HCT116 (cell line): ENCODE measurements at regions not wholly inside any gene's neighbourhood (a gene's known extent, or its start where the extent isn't known, plus 50 kb on each side); places are given as distances from the start of the nearest gene placed in this dataset.
"Not testable (repeated sequence)": the region's sequence is repeated elsewhere in the genome, so short reads cannot be mapped to it uniquely, and the experiment has no call there.

Experiments
- ATAC-seq: fragments of 200-7000 bp; cut with Tn5 transposase; 2 replicates; pipeline ENCODE4 v1.9.1; 2020; ENCODE audit warnings: mild to moderate bottlenecking, moderate library complexity
- BruUV-seq: library from RNA; stranded (reverse); fragments of 400-500 nt; replicated peaks from 2 replicates; lab custom pipeline; 2021; lab: Mats Ljungman, UMichigan
- CTCF ChIA-PET: fragments of 300-600 bp; sonication (Branson Sonifier 250); formaldehyde crosslinking; loops from one replicate; lab custom pipeline; 2021; ENCODE audit warnings: antibody characterized with exemption; lab: Charles Lee
- POLR2A ChIA-PET: fragments of 300-600, 350-600 bp; sonication (Branson Sonifier 250); formaldehyde crosslinking; loops from one replicate; lab custom pipeline; 2021; ENCODE audit warnings: antibody characterized with exemption; lab: Charles Lee
- RAD21 ChIA-PET, 2 experiments: fragments of 300-600 bp; sonication (Branson Sonifier 250); formaldehyde crosslinking; loops; one replicate each; lab custom pipeline; 2023; ENCODE audit warnings: low total read pairs in 2 of 2; ENCODE audit not compliant: uncharacterized antibody in 2 of 2, unreplicated experiment in 2 of 2, low non-redundant PET in 1 of 2; lab: Charles Lee
- DNase-seq: peaks from one replicate; pipeline ENCODE4 v3.0.0-alpha.2; 2010; ENCODE audit warnings: low read depth, low spot score
- H2AFZ ChIP-seq: fragments of 200-600 bp; shearing (Covaris generic), sonication (generic); 2 replicates; pipeline ENCODE4 v1.6.1; 2017; ENCODE audit warnings: low read depth, mixed run types, mixed read lengths, antibody characterized with exemption, low read length; ENCODE audit not compliant: poor library complexity, severe bottlenecking
- H3K27ac ChIP-seq: 2 replicates; pipeline ENCODE4 v1.5.1; 2012; ENCODE audit warnings: low read depth, low read length
- H3K27me3 ChIP-seq: fragments of 200-600 bp; sonication (generic); 2 replicates; pipeline ENCODE4 v1.6.1; 2016; ENCODE audit warnings: mixed run types, low read length, mixed read lengths; ENCODE audit not compliant: insufficient read depth
- H3K36me3 ChIP-seq, 2 experiments: fragments of 200-500 bp in 1 of 2; fragments of 200-600 bp in 1 of 2; sonication (Bioruptor generic) in 1 of 2; sonication (generic) in 1 of 2; 2 replicates each; pipeline versions ENCODE4 v1.5.1 to v1.6.1; 2014 to 2016; ENCODE audit warnings: low read length in 2 of 2, inconsistent platforms in 1 of 2, mixed read lengths in 1 of 2, mixed run types in 1 of 2; ENCODE audit not compliant: insufficient read depth in 2 of 2, control insufficient read depth in 1 of 2
- H3K4me1 ChIP-seq, 2 experiments: fragments of 200-600 bp in 1 of 2; sonication (generic) in 1 of 2; 2 replicates each; pipeline versions ENCODE4 v1.5.1 to v1.6.1; 2012 to 2017; ENCODE audit warnings: low read length in 2 of 2, inconsistent platforms in 1 of 2, mild to moderate bottlenecking in 1 of 2, mixed read lengths in 1 of 2, mixed run types in 1 of 2, moderate library complexity in 1 of 2; ENCODE audit not compliant: insufficient read depth in 2 of 2, control insufficient read depth in 1 of 2
- H3K4me2 ChIP-seq: fragments of 200-600 bp; sonication (generic); 2 replicates; pipeline ENCODE4 v1.6.1; 2017; ENCODE audit warnings: mixed run types, low read length, mixed read lengths
- H3K4me3 ChIP-seq, 2 experiments: fragments of 200-600 bp in 1 of 2; sonication (generic) in 1 of 2; replicated peaks in 1 of 2; 2 replicates each; pipeline ENCODE4 v1.5.1; 2011 to 2016; ENCODE audit warnings: low read length in 2 of 2, control low read depth in 1 of 2, low read depth in 1 of 2, mild to moderate bottlenecking in 1 of 2, mixed read lengths in 1 of 2, mixed run types in 1 of 2
- H3K79me2 ChIP-seq: fragments of 200-600 bp; sonication (generic); 2 replicates; pipeline ENCODE4 v1.6.1; 2017; ENCODE audit warnings: mild to moderate bottlenecking, mixed run types, low read length, moderate library complexity, mixed read lengths; ENCODE audit not compliant: insufficient read depth
- H3K9ac ChIP-seq: fragments of 200-600 bp; sonication (generic); 2 replicates; pipeline ENCODE4 v1.6.1; 2016; ENCODE audit warnings: low read length, mixed read lengths
- H3K9me2 ChIP-seq: fragments of 200-600 bp; sonication (generic), shearing (Covaris generic); 2 replicates; pipeline ENCODE4 v1.6.1; 2017; ENCODE audit warnings: mixed run types, mild to moderate bottlenecking, moderate library complexity; ENCODE audit not compliant: insufficient read depth
- H3K9me3 ChIP-seq, 2 experiments: fragments of 200-500 bp in 1 of 2; fragments of 200-600 bp in 1 of 2; sonication (Bioruptor generic) in 1 of 2; sonication (generic) in 1 of 2; 2 replicates each; pipeline ENCODE4 v1.6.1; 2014 to 2017; ENCODE audit warnings: low read length in 2 of 2, mixed read lengths in 2 of 2, inconsistent platforms in 1 of 2, low read depth in 1 of 2, mild to moderate bottlenecking in 1 of 2, mixed run types in 1 of 2, moderate library complexity in 1 of 2; ENCODE audit not compliant: control insufficient read depth in 1 of 2, insufficient read depth in 1 of 2
- H4K20me1 ChIP-seq: fragments of 200-600 bp; sonication (generic), shearing (Covaris generic); 2 replicates; pipeline ENCODE4 v1.6.1; 2017; ENCODE audit warnings: mixed run types, mild to moderate bottlenecking, moderate library complexity; ENCODE audit not compliant: insufficient read depth
- ELF1 ChIP-seq: IDR thresholded peaks from 2 replicates; pipeline ENCODE4 v1.6.1; 2012; ENCODE audit warnings: low read depth, borderline replicate concordance
- FOSL1 ChIP-seq: IDR thresholded peaks from 2 replicates; pipeline ENCODE4 v1.6.1; 2012; ENCODE audit warnings: low read depth
- POLR2A ChIP-seq: IDR thresholded peaks from 2 replicates; pipeline ENCODE4 v1.7.0; 2011; ENCODE audit warnings: borderline replicate concordance; ENCODE audit not compliant: insufficient read depth, insufficient read length; ENCODE audit errors: extremely low read depth
- RAD21 ChIP-seq: IDR thresholded peaks from 2 replicates; pipeline ENCODE4 v1.6.1; 2012; ENCODE audit warnings: low read depth, mild to moderate bottlenecking
- SP1 ChIP-seq: IDR thresholded peaks from 2 replicates; pipeline ENCODE4 v1.6.1; 2012; ENCODE audit warnings: low read depth
- TCF7L2 ChIP-seq: IDR thresholded peaks from 2 replicates; pipeline ENCODE4 v1.7.0; 2011; ENCODE audit warnings: borderline replicate concordance, inconsistent platforms; ENCODE audit not compliant: insufficient read depth, insufficient read length; ENCODE audit errors: extremely low read depth
- ZFX ChIP-seq: fragments of 450-650 bp; IDR thresholded peaks from 2 replicates; pipeline ENCODE4 v1.6.1; 2017
- intact Hi-C: fragments of 100-400 bp; cut with micrococcal nuclease; formaldehyde crosslinking; loops from 2 replicates; pipeline ENCODE4 v1.10.0; 2022
- TF ChIP-seq, protein P1 (sequence below): IDR thresholded peaks from 2 replicates; pipeline ENCODE4 v1.6.1; 2012

DNA sequence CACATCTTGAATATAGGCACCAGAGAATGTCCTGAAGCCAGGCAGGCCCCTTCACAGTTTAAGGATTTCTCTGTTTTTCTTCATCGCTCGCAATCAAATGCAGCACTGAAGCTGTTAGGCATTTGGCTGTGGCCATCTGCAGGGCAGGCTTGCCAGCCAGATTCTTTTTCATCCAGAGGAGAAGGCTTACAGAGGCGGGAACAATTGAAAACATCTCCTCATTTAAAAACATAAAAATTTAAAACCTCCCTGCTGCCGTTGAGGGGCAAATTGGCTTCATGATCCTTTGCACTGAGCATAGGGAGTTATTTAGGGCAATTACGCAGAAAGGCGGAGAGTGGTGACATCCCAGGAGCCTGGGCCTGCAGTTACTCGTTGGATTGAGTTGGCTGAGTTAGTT lies 500.0 kb downstream of the TYW1 start (continued):
- TF ChIP-seq ZFX (no peak), ELF1 (no peak)
- TF ChIP-seq, protein P1, sequence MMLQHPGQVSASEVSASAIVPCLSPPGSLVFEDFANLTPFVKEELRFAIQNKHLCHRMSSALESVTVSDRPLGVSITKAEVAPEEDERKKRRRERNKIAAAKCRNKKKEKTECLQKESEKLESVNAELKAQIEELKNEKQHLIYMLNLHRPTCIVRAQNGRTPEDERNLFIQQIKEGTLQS, result no peak

DNA sequence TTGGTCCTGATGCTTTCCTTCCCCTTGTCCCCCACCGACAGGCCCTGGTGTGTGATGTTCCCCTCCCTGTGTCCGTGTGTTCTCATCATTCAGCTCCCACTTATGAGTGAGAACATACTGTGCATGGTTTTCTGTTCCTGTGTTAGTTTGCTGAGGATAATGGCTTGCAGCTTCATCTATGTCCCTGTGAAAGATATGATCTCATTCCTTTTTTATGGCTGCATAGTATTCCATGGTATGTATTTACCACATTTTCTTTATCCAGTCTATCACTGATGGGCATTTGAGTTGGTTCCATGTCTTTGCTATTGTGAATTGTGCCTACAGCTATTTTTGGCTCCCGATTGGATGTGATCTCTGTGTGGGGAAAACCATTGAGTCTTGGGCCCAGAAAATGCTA lies 501.3 kb downstream of the TYW1 start:
- H3K9me3 ChIP-seq, ATAC-seq, H3K4me2 ChIP-seq, H3K27ac ChIP-seq, H3K4me3 ChIP-seq, H3K4me1 ChIP-seq, H3K9me2 ChIP-seq, BruUV-seq, H3K27me3 ChIP-seq, H3K79me2 ChIP-seq, RAD21 ChIA-PET, H3K36me3 ChIP-seq, POLR2A ChIA-PET, H2AFZ ChIP-seq, H3K9ac ChIP-seq, DNase-seq, intact Hi-C loops, CTCF ChIA-PET, H4K20me1 ChIP-seq: not testable (repeated sequence)

DNA sequence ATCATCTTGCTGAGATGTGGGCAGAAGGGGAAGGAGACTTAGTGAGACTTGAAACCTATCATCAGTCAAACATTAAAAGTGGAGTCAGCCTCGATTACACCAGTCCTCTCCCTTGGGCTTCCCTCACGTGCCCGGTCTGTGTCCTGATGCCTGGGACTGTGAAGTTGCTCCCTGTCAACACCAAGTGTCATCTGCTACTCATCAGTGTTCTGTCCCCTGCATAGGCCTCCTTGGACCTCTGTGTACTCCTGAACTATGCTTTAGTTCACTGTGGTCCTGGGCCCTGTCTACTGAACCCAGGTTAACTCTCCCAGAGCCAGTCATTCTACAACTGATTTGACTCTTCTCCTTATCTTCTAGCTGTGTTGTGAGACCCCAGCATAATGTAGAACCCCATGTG lies 506.3 kb downstream of the TYW1 start:
- CTCF ChIA-PET, result no interaction called here
- Histone ChIP-seq H3K79me2 (no peaks in the 10 kb centered on the region), H3K27me3 (no peaks in the 10 kb centered on the region), H3K4me2 (no peak overlapping the region), H3K9me3 (no peaks in the 10 kb centered on the region), H3K9ac (no peak overlapping the region), H3K9me2 (no peaks in the 10 kb centered on the region), H3K27ac (no peak overlapping the region), H3K4me1 (no peaks in the 10 kb centered on the region), H2AFZ (no peak overlapping the region), H4K20me1 (no peaks in the 10 kb centered on the region), H3K36me3 (no peaks in the 10 kb centered on the region), H3K4me3 (no peak overlapping the region)
- POLR2A ChIA-PET, result no interaction called here
- intact Hi-C loops, result no loop called here
- RAD21 ChIA-PET, result no interaction called here
- DNase-seq (no peak), ATAC-seq (no peak)
- TF ChIP-seq ZFX, result no peak
- no peak for TF ChIP-seq POLR2A
- no peak for TF ChIP-seq ELF1
- TF ChIP-seq FOSL1, result no peak
- TF ChIP-seq SP1, result no peak
- no peak for TF ChIP-seq TCF7L2
- TF ChIP-seq RAD21, result no peak
- BruUV-seq, result no TSS peak
